GM18498 (cell line): ENCODE measurements at regions not wholly inside any gene's neighbourhood (a gene's known extent, or its start where the extent isn't known, plus 50 kb on each side); places are given as distances from the start of the nearest gene placed in this dataset.

Experiments used
- ATAC-seq: cut with Tn5 transposase; IDR thresholded peaks from one replicate; pipeline ENCODE4 v1.9.1; 2021; ENCODE audit warnings: mild to moderate bottlenecking, moderate library complexity; ENCODE audit not compliant: unreplicated experiment

DNA sequence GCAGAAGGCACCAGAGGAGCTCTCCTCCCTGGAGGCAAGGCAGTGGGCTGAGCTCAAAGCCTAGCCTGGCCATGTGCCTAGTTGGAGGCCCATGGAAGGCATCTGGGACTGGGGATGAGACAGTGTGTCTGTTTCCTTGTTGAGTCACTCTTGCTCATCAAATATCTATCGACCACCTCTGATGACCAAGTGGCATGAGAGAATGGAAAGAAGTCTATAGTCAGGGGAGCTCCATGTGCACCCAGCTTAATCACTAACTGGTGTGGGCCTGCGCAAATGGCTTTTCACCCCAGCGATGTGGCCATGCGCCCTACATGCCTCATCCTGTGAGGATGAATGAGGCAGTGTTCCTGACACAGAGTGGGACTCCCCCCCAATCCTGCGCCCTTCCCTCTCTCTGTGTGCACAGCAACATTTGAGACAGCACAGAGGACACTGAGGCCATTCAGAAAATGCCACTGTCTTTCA lies 229.9 kb downstream of the RPS24 start:
- ATAC-seq = no peak

DNA sequence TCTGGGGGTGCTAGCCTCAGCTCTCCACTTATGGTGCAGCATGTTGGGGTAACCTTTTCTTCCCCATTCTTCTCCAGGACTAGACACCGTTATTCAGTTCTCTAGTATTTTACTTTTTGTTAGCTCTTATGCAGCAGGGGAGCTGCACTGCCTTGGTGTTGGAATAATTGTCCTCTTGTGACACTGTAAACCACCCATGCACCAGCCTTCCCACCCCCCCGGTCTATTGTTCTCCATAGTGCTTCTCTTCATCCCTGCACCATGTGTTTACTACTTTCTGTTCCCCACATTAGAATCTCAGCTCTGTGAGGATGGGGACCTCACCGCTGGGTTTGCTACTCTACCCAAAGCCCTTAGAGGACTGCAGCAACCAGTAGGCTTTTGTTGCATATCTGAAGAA lies 230.7 kb downstream of the RPS24 start:
- no peak for ATAC-seq

DNA sequence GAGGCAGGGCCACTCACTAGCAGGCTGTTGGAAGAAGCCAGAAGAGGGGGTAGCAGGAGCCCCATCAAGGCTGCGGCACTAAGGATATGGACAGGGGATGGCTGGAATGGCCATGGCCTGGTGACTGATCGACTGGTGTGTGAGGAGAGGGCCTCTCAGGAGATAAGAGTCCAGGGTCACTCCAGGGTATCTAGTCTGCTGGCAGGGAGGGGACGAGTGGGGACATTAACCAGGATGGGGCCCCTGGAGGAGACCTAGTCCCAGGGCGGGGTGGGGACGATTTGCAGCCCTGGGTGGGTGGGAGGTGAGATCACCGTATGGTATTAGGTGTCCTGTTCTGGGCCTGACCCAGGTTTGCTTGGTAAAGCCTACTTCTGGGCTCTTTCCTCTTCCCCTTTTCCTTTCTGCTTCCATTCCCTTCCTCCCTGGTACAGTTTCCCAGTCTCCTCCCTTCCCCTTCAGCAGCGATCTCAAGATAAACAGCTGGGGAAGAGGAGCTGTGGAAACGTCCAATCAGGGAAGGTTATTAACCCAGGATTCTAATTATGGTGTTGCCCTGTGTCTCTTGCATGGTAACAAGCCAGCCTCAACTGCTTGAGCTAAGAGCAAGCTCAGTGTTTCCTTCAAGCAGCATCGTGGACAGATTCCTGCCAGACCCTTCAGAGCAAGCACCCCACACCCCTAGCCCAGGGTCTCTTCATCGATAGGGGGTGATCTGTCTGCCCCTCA lies 233.2 kb downstream of the RPS24 start:
- no peak for ATAC-seq

DNA sequence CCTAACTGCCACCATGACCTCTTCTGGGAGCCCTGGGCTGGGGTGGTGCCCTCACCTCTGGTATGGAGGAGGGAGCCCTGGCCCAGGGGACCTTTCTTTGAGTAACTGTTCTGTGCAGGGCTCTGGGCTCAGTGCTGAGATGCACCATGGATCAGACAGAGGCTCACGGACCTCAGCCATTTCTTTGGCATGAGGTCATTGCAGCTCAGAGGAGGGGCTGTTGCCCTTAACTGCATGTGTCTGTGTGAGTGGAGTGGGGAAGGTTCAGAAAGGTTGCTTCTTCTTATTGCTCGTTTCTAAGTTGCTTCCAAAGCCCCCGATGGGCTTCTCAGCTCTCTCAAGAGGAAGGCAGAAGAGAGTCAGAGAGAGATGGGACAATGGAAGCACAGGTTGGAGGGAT lies 233.9 kb downstream of the RPS24 start:
- no peak for ATAC-seq

DNA sequence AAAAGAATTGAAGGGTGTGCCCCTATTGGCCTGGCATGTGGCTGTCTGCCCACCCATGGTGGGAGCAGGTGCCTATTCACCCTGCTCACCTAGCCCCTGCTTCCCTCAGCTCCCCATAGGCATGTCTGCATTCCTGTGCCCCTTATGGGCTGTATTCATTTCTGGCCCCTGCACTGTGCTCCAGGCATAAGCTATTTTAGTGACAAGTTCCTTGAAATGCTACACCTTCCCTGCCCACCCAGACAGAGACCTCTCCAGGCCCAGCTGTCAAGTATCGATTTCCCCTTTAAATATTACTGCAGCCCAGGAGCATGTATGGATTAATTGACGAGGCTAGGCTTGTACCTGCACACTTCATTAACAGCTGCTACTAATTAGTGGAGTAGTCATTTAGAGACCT lies 235.4 kb downstream of the RPS24 start:
- no peak for ATAC-seq

DNA sequence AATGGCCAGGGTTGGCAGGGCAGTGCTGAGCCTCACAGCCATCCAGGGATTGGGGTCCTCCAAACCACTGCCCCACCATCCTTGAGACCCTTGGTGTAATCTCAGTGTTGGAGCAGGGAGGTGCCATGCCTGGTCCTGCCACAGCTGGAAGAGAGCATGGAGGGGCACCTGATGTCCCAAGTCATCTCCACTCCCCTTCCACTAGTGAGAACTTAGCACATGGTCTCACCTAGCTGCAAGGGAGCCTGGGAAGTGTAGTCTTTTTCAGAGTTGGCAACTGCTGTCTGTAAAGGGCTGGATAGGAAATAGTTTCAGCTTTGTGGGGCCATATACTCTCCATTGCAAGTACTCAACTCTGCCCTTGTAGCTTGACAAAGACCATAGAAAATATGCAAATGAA lies 238.7 kb downstream of the RPS24 start:
- ATAC-seq = no peak

DNA sequence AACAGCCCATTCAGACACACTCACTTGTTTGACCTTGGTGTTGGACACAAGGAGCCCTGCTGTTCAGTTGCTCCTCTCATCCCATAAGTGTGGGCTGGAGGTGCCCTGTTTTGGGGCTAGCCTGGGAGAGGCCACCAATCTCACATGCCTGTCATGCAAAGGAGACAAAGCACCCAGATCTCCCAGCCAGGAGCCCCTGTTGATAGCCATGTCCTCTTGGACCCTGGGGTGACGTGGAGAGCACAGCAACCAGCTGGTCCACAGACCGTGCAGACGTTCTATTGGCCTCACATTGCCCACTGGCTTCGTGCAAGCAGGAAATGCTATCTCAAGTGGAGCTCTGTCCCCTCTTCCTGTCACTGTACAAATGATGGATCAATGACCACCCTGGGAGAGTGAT lies 240.8 kb downstream of the RPS24 start:
- ATAC-seq = no peak

DNA sequence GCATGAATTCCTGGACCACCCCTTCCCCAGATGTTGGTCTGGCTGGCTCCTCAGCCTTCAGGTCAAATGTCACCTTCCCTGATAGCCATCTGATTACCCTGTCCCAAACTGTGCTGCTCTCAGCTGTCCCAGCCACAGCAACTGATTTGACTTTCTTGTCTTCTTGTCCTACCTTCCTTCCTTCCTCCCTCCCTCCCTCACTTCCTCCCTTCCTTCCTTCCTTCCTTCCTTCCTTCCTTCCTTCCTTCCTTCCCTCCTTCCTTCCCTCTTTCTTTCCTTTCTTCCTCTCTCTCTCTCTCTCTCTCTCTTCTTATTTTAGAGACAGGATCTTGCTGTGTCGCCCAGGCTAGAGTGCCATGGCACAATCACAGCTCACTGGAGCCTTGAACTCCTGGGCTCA lies 242.5 kb downstream of the RPS24 start:
- no peak for ATAC-seq

DNA sequence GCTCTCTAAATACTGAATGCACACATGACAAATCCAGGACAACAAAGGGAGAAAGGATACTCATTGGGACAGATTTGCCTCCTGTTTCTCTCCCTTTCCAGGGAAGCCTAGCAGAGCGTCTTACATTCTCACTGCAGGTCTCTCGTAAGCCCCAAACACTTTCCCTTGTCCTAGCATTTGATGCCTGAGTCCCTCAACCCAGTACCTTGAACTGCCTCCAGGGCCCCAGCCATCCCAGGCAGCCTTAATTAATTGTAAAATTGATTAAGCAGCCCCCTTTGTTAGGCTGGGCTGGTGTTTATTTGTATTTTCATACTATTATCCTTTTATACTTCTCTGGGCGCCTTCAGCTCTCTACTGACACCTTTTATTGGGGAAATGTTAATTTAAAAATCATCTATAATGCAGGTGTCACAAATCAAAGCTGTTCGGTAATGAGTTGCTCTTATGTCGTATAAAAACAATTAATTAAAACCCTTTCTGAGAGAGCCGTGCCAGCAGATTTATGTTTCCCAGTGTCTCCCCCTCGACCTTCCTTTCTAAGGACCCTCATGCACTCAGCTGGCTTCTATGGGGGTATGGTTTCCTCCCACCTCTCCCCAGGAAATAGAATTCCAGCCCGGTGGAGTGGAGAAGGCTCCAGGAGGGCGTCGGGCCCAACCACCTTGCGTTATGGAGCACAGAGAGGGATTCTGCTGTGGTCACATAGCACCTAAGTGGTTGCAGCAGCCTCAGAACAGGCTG lies 243.8 kb downstream of the RPS24 start:
- ATAC-seq = no peak

DNA sequence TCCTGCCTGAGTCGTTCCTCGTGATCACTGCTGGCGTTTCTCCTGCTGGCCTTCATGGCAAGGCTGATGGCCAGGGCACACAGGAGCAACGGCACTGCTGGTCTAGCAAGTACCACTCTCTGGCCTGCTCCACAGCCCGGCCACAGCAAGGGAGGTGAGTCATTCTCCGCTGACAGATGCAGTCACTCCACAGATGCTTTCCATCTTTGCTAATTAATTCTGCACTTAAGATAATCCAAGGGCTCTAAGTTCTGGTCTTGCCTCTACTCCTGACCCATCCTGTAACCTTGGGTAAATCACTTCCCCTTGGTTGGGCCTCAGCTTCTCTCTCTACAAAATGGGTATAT lies 244.4 kb downstream of the RPS24 start:
- ATAC-seq = no peak

DNA sequence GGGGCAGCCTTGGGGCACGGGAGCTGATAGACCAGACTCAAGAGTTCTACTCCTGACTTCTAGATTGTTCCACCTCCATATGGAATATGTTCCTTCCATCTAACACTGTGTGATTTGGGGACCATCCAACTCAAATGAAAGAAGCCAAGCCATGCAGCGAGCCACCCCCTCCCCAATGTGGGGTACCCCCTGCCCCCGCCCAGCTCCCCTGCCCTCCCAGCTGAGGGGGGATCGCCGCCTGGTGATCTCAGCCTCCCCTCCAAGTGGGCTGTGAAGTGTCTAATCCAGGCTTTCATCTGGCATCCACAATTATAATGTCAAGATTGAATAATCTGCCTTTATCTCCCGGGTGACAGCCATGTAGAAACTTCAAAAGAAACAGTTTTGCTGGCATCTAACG lies 246.1 kb downstream of the RPS24 start:
- ATAC-seq = no peak

DNA sequence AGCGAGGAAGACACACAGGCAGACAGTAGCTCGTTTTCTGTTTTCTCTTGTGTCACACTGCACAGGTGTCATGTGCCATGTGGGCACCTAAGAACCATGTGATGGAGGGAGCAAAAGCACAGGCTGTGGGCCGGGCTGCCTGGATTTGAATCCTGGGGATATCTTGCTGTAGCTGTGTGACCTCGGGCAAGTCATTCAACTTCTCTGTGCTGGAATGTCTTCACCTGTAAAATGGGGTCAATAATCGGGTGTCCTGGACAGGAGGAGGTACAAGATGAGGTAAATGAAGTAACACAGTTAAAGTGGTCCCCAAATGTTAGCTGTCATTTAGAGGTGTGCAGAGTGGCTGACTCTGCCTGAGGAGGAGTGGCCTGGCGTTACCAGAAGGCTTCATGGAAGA lies 246.9 kb downstream of the RPS24 start:
- ATAC-seq = no peak

DNA sequence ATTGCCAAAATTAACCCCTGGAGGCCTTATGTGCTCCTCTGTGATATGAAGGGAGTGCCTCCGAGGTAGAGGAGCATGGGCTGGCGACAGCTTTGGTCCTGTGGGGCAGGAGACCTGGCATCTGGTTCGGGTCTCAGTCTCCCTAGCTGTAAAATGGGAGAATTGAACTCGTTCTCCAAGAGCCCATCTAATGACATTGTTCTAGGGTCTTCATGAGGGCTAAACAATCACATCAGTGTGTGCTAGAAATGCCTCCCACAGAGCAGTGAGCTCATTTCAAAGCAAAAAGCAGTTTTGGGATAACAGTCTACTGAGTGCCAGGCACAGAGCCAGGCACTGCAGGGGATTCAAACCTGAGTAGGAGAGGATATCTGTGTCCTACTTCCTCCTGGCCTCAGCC lies 248.0 kb downstream of the RPS24 start:
- no peak for ATAC-seq

DNA sequence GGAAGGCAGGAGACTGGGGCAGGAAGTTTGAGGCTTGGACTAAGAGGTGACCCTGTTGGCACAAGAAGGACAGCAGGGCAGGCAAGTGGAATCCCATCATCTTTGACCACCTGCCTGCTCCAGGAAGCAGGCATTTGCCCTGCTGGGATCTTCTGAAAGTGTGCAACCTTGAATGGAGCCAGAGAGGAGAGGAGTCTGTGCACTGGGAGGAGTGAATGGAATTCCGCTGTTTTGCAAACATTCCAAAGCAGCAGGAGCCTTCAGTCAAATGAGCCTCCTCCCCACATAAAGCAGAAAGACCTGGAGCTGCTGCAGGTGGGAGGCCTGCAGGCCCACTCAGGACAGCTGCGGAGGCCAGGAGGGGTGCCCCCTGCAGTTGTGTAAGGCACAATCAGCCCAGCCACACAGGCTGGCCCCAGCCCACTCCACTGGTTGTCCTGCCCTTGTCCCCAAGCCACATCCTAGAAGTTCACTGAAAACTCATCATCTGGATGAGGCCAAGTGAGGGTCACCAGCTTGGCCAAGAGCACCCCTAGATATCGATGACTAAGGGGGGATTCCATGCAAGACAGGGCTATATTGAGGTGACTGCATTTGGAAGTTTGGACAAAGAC lies 249.5 kb downstream of the RPS24 start:
- ATAC-seq = no peak

DNA sequence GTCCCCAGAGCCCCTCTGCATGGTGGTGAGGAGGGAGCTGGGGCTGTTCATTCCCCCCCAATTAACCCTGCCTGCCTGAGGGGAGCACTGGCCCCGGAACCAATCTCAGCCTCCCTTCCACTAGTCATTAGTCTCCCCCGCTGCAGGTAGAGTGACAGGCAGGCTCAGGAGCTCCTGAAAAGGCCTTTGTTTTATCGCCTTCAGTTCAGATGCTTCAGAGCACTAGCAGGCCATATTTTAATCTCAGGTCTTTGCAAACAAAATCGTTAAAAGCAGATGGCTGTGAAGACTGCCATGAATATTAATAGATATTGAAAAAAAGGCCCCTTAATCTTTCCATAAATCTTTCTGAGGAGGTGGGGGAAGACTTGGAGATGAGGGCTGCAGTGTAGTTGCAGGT lies 250.7 kb downstream of the RPS24 start:
- ATAC-seq = no peak

DNA sequence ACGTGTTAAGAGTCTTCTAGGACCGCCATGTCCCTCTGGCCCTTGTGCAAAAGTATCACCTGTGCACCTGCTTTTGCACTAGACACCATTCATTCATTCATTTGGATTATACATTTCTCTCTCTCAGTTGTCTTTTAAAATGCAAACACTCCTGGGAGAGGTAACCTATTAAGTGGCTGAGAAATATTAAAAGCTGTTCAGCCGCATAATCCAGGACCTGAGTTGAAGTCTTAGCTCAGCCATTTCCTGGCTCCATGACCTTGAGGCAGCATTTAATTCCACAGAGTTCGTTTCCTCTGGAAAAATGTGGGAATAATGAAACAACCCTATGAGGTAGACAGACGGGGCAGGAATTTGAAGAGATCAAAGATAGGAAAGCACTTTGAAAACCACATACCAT lies 251.6 kb downstream of the RPS24 start:
- ATAC-seq = no peak

DNA sequence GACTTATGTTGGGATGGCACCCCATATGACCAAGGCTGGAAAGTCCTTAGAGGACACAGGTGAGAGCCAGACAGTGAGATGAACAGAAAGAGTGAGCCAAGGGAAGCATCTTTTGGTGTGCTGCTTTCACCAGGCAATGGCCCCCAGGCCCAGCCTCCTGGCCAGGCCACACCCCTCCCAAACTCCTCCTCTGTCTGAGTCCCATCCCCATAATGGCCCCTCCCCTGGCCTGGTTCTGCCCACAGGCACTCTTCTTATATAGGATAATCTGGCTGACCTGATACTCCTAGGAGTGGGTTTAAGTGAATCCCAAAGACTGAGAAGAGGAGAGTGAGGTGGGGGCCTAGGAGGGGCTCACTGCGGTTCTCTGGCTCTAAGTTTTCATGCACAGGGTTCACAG lies 252.5 kb downstream of the RPS24 start:
- ATAC-seq = no peak

DNA sequence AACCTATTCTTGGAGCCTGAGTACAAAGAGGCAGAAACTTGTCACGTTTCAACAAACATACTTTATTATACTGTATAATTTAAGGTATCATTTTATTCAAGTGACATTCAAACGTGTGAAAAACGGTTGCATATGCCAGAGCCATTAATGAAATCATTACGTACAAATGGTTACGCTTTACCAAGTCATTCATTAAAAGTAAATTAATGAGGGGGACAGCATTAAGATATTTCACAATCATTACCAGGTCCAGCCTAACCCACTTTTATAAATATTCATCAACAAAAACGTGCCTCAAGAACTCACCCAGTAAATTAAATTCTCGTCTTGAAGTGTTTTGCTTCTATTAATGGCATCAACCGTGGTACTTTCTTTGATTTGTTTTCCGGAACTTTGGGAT lies 253.0 kb downstream of the RPS24 start:
- ATAC-seq = no peak

DNA sequence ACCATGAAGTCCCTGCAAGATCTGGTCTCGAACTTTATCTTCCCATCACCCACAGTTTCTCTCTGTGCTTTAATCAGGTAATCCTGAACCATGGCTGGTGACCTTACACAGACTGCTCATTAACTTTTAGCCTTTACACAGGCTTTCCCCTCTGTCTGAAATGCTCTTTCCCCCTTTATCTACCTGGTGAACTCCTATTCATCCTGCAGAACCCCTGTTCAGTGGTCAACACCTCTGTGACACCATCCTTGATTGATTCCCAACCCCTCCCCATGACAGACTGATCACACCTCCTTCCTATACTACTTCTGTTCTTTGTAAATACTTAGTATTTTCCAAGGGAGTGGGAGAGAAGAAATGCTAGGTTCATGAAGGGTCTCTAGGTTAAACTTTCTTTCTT lies 254.0 kb downstream of the RPS24 start:
- ATAC-seq = no peak

DNA sequence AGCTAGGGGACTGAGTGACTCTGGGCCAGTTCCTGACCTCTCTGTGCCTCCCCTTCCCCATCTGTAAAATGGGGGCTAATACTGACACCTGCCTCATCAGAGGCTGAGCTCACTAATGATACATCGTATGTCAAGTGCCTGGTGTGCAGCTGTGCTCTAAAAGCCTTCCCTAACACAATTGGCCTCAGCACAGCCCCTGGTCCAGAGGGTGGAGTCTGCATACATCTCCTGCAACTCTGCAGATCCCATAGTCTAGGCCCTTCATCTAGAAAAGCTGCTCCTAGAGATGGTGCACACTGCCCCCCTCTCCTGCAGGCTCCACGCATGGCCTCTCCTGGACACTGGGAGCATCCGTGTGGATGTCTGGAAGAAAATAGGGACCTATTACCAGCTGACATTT lies 255.0 kb downstream of the RPS24 start:
- no peak for ATAC-seq

DNA sequence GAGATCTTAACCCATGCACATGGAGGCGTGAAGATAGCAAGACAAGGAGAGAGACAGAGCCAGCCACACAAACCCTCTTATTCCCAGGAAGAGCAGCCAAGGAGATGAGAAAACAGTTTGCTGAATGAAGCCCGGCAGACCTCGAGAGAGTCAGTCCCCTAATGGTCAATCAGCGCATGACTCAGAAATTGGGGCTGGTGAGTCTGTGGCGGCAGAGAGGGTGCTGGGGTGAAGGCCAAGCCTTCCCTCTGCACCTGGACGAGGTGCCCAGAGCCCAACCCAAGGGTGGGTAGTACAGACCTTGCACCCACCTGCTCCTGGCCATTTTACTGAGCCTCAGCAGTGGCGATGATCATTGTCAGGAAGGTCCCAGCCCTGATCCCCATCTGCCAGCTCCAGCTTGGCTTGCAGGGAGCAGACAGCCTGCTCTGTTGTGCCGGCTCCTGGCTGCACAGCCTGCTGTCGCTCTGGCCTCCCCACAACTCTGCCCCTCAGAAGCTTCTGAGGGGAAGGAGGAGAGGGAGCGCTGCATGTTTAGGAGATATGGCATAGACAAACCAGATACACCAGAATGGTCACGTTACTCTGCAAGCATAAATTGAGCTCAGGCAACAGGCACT lies 256.6 kb downstream of the RPS24 start:
- no peak for ATAC-seq

DNA sequence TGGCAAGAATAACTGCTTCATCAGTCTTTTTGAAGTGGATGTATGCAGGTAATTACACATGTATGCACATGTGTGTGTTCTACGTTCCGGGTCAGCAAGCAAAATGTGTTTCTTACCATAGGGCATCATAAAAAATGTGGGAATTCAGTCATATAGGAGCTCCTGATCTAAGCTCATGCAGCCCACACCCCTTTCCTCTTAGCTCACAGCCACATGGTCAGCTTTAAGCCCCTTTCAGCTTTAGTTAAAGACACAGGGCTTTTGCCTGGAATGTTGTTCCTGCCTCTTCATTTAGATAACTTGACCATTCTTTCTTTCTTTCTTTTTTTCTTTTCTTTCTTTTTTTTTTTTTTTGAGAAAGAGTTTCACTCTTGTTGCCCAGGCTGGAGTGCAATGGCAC lies 258.1 kb downstream of the RPS24 start:
- no peak for ATAC-seq
